Fibroblast of lung (primary cell): ENCODE measurements at regions not wholly inside any gene's neighbourhood (a gene's known extent, or its start where the extent isn't known, plus 50 kb on each side); places are given as distances from the start of the nearest gene placed in this dataset.

Source experiments
- DNase-seq, 2 donors: peaks; one replicate each; pipeline versions ENCODE4 v3.0.0 to v3.0.0-alpha.2; 2010; ENCODE audit warnings: low read depth in 2 of 2
- H2AFZ ChIP-seq: 2 replicates; pipeline ENCODE4 v1.5.1; 2012; ENCODE audit warnings: low read length, control low read depth, inconsistent platforms
- H3K27ac ChIP-seq: 2 replicates; pipeline ENCODE4 v1.5.1; 2011; ENCODE audit warnings: low read length, control low read depth; ENCODE audit not compliant: insufficient read depth
- H3K27me3 ChIP-seq: 2 replicates; pipeline ENCODE4 v1.5.1; 2011; ENCODE audit warnings: mild to moderate bottlenecking, low read length; ENCODE audit not compliant: control insufficient read depth, insufficient read depth
- H3K36me3 ChIP-seq: 2 replicates; pipeline ENCODE4 v1.5.1; 2011; ENCODE audit warnings: low read length; ENCODE audit not compliant: control insufficient read depth, insufficient read depth
- H3K4me1 ChIP-seq: 2 replicates; pipeline ENCODE4 v1.5.1; 2011; ENCODE audit warnings: low read length; ENCODE audit not compliant: control insufficient read depth, insufficient read depth; ENCODE audit errors: extremely low read depth
- H3K4me2 ChIP-seq: 2 replicates; pipeline ENCODE4 v1.5.1; 2011; ENCODE audit warnings: low read length, control low read depth; ENCODE audit not compliant: insufficient read depth; ENCODE audit errors: extremely low read depth
- H3K4me3 ChIP-seq, 4 experiments: fragments of 200-600 bp in 1 of 4; sonication (generic) in 1 of 4; replicated peaks in 1 of 4; 2 replicates each; pipeline ENCODE4 v1.5.1; 2011 to 2016; ENCODE audit warnings: low read length in 4 of 4, low read depth in 3 of 4, mild to moderate bottlenecking in 3 of 4, control low read depth in 2 of 4, inconsistent platforms in 1 of 4, mixed read lengths in 1 of 4; ENCODE audit not compliant: insufficient read depth in 1 of 4; ENCODE audit errors: control extremely low read depth in 1 of 4
- H3K79me2 ChIP-seq: 2 replicates; pipeline ENCODE4 v1.5.1; 2012; ENCODE audit warnings: mild to moderate bottlenecking, low read length, inconsistent platforms; ENCODE audit not compliant: control insufficient read depth, insufficient read depth
- H3K9ac ChIP-seq: 2 replicates; pipeline ENCODE4 v1.5.1; 2011; ENCODE audit warnings: mild to moderate bottlenecking, low read length, control low read depth; ENCODE audit not compliant: insufficient read depth
- H3K9me3 ChIP-seq: 2 replicates; pipeline ENCODE4 v1.5.1; 2012; ENCODE audit warnings: low read depth, low read length; ENCODE audit not compliant: control insufficient read depth, insufficient read depth
- H4K20me1 ChIP-seq: 2 replicates; pipeline ENCODE4 v1.5.1; 2011; ENCODE audit warnings: low read length; ENCODE audit not compliant: control insufficient read depth, insufficient read depth; ENCODE audit errors: extremely low read depth
- CTCF ChIP-seq, 2 donors: IDR thresholded peaks in 1 of 2; conservative IDR thresholded peaks in 1 of 2; 1 replicate in 1 of 2; 2 replicates in 1 of 2; pipeline ENCODE4 v1.5.1; 2011 to 2012; ENCODE audit warnings: low read length in 2 of 2, control low read depth in 1 of 2, inconsistent platforms in 1 of 2, low read depth in 1 of 2, mild to moderate bottlenecking in 1 of 2
- EZH2 ChIP-seq: IDR thresholded peaks from 2 replicates; pipeline ENCODE4 v1.5.1; 2012; ENCODE audit warnings: low read length, control low read depth, mild to moderate bottlenecking; ENCODE audit errors: missing control alignments

GRCh38 chr6:84450018-84450417 lies 222.6 kb upstream of the CEP162 start:
- Histone ChIP-seq H3K4me2 (no peak overlapping the region), H3K9me3 (no peaks in the 10 kb centered on the region), H3K4me3 (no peak overlapping the region), H3K79me2 (no peaks in the 10 kb centered on the region), H3K36me3 (no peaks in the 10 kb centered on the region), H3K9ac (no peak overlapping the region), H3K27me3 (no peaks in the 10 kb centered on the region), H2AFZ (no peak overlapping the region), H3K27ac (no peak overlapping the region), H3K4me1 (no peaks in the 10 kb centered on the region), H4K20me1 (no peaks in the 10 kb centered on the region)
- DNase-seq: no peak
- TF ChIP-seq EZH2: no peak
- TF ChIP-seq CTCF (conservative IDR thresholded peaks at IDR 0.05 in 1 of 2, IDR thresholded peaks at IDR 0.05 in 1 of 2; ENCODE audit: low read depth in 1 of 2, low read length in 2 of 2): no peak

GRCh38 chr6:84449220-84449619 lies 221.8 kb upstream of the CEP162 start:
- Histone ChIP-seq H3K27ac (no peak overlapping the region), H3K79me2 (no peaks in the 10 kb centered on the region), H3K9ac (no peak overlapping the region), H3K4me3 (no peak overlapping the region), H2AFZ (no peak overlapping the region), H3K9me3 (no peaks in the 10 kb centered on the region), H3K36me3 (no peaks in the 10 kb centered on the region), H4K20me1 (no peaks in the 10 kb centered on the region), H3K27me3 (no peaks in the 10 kb centered on the region), H3K4me2 (no peak overlapping the region), H3K4me1 (no peaks in the 10 kb centered on the region)
- no peak for TF ChIP-seq EZH2
- TF ChIP-seq CTCF (conservative IDR thresholded peaks at IDR 0.05 in 1 of 2, IDR thresholded peaks at IDR 0.05 in 1 of 2; ENCODE audit: low read depth in 1 of 2, low read length in 2 of 2): no peak
- peak; percentile 31 to 39 for DNase-seq

GRCh38 chr6:84448331-84448730 lies 220.9 kb upstream of the CEP162 start:
- no peak overlapping the region for H3K4me2 ChIP-seq
- DNase-seq: no peak
- no peak for TF ChIP-seq EZH2
- TF ChIP-seq CTCF (conservative IDR thresholded peaks at IDR 0.05 in 1 of 2, IDR thresholded peaks at IDR 0.05 in 1 of 2; ENCODE audit: low read depth in 1 of 2, low read length in 2 of 2): no peak
- H3K4me3 ChIP-seq: no peak overlapping the region
- no peaks in the 10 kb centered on the region for H3K9me3 ChIP-seq
- H4K20me1 ChIP-seq: no peaks in the 10 kb centered on the region
- no peaks in the 10 kb centered on the region for H3K79me2 ChIP-seq
- no peaks in the 10 kb centered on the region for H3K36me3 ChIP-seq
- H3K9ac ChIP-seq: no peak overlapping the region
- H3K27me3 ChIP-seq: no peaks in the 10 kb centered on the region
- no peak overlapping the region for H2AFZ ChIP-seq
- H3K27ac ChIP-seq: no peak overlapping the region
- H3K4me1 ChIP-seq: no peaks in the 10 kb centered on the region
